HepG2 (cell line): ENCODE measurements at regions not wholly inside any gene's neighbourhood (a gene's known extent, or its start where the extent isn't known, plus 50 kb on each side); places are given as distances from the start of the nearest gene placed in this dataset.

ENCODE experiments used
- HIVEP1 ChIP-seq: sonication (generic); formaldehyde crosslinking; IDR thresholded peaks from 2 replicates; pipeline ENCODE4 v1.4.0; 2020; ENCODE audit warnings: mild to moderate bottlenecking, missing genetic modification reagents
- NR1H2 ChIP-seq: sonication (generic); formaldehyde crosslinking; IDR thresholded peaks from 2 replicates; pipeline ENCODE4 v1.8.1; 2022; ENCODE audit warnings: low read depth, missing genetic modification reagents, borderline replicate concordance
- ZNF44 ChIP-seq: sonication (generic); formaldehyde crosslinking; IDR thresholded peaks from 2 replicates; pipeline ENCODE4 v1.5.1; 2020; ENCODE audit warnings: mild to moderate bottlenecking, missing genetic modification reagents

- TF ChIP-seq NR1H2 (CRISPR knock-in tag) (no peak), ZNF44 (CRISPR knock-in tag) (no peak), HIVEP1 (CRISPR knock-in tag) (no peak)
These were observed 68.9 kb upstream of the ANTXRL start for GRCh38 chr10:46217752-46218453.
